ENCODE measurements at regions not wholly inside any gene's neighbourhood (a gene's known extent, or its start where the extent isn't known, plus 50 kb on each side); places are given as distances from the start of the nearest gene placed in this dataset.

DNA sequence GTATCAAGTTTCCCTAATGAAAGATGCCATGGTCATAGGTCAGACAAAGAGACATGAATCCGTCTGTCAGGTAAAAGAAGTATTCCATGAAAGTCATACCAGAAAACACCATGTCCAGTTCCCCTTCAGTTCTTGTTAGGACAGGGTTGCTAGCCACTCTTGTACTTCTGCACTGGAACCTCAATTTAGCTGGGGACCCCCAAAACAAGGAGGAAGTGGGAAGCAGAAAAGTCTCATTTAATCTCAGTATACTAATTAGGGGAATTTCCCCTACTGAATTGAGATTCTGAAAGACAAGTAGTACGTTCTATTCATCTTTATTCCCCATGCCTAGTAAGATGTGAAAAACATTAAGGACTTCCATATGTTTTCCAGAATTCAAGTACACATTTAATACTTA is 1289.9 kb upstream of the B3GALT2 start:
- no peak for DNase-seq (ENCODE audit: low read depth, low spot score)
- ATAC-seq, result no peak
- no peaks in the 10 kb centered on the region for H3K9me2 ChIP-seq (ENCODE audit: insufficient read depth)
- no peaks in the 10 kb centered on the region for H3K36me3 ChIP-seq (ENCODE audit: control insufficient read depth in 1 of 2, insufficient read depth in 2 of 2, low read length in 2 of 2)
- H2AFZ ChIP-seq (ENCODE audit: low read depth, low read length, poor library complexity, severe bottlenecking), result no peak overlapping the region
- no peak overlapping the region for H3K9ac ChIP-seq (ENCODE audit: low read length)
- intact Hi-C loops (cut with micrococcal nuclease), result no loop called here
- H3K9me3 ChIP-seq (ENCODE audit: control insufficient read depth in 1 of 2, insufficient read depth in 1 of 2, low read depth in 1 of 2, low read length in 2 of 2), result no peaks in the 10 kb centered on the region
- no TSS peak for BruUV-seq (replicated peaks)
- no peak overlapping the region for H3K4me3 ChIP-seq (replicated peaks in 1 of 2; ENCODE audit: low read depth in 1 of 2, low read length in 2 of 2)
- ChIA-PET RAD21 (ENCODE audit: low non-redundant PET in 1 of 2, low total read pairs in 2 of 2, uncharacterized antibody in 2 of 2, unreplicated experiment in 2 of 2) (no interaction called here), CTCF (no interaction called here), POLR2A (no interaction called here)
- H4K20me1 ChIP-seq (ENCODE audit: insufficient read depth), result no peaks in the 10 kb centered on the region
- no peaks in the 10 kb centered on the region for H3K79me2 ChIP-seq (ENCODE audit: insufficient read depth, low read length)
- no peaks in the 10 kb centered on the region for H3K27me3 ChIP-seq (ENCODE audit: insufficient read depth, low read length)
- no peak overlapping the region for H3K4me2 ChIP-seq (ENCODE audit: low read length)
- H3K4me1 ChIP-seq (ENCODE audit: control insufficient read depth in 1 of 2, insufficient read depth in 2 of 2, low read length in 2 of 2), result no peaks in the 10 kb centered on the region
- TF ChIP-seq ELF1 (IDR thresholded peaks at IDR 0.05; ENCODE audit: borderline replicate concordance, low read depth), result no peak
- no peak for TF ChIP-seq EGR1 (IDR thresholded peaks at IDR 0.05; ENCODE audit: low read depth)
- TF ChIP-seq ZNF274 (IDR thresholded peaks at IDR 0.05; ENCODE audit: low read depth, low read length), result no peak
- no peak for TF ChIP-seq CEBPB (IDR thresholded peaks at IDR 0.05; ENCODE audit: low read depth)
- TF ChIP-seq EZH2 (IDR thresholded peaks at IDR 0.05), result no peak
- TF ChIP-seq, protein P1, sequence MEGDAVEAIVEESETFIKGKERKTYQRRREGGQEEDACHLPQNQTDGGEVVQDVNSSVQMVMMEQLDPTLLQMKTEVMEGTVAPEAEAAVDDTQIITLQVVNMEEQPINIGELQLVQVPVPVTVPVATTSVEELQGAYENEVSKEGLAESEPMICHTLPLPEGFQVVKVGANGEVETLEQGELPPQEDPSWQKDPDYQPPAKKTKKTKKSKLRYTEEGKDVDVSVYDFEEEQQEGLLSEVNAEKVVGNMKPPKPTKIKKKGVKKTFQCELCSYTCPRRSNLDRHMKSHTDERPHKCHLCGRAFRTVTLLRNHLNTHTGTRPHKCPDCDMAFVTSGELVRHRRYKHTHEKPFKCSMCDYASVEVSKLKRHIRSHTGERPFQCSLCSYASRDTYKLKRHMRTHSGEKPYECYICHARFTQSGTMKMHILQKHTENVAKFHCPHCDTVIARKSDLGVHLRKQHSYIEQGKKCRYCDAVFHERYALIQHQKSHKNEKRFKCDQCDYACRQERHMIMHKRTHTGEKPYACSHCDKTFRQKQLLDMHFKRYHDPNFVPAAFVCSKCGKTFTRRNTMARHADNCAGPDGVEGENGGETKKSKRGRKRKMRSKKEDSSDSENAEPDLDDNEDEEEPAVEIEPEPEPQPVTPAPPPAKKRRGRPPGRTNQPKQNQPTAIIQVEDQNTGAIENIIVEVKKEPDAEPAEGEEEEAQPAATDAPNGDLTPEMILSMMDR (IDR thresholded peaks at IDR 0.05 in 2 of 3, conservative IDR thresholded peaks at IDR 0.05 in 1 of 3; ENCODE audit: borderline replicate concordance in 1 of 3, insufficient read depth in 1 of 3, low read depth in 2 of 3, low read length in 2 of 3), result no peak
- no peak for TF ChIP-seq TCF7L2 (IDR thresholded peaks at IDR 0.05; ENCODE audit: borderline replicate concordance, extremely low read depth, insufficient read depth, insufficient read length)
- TF ChIP-seq, protein P2, sequence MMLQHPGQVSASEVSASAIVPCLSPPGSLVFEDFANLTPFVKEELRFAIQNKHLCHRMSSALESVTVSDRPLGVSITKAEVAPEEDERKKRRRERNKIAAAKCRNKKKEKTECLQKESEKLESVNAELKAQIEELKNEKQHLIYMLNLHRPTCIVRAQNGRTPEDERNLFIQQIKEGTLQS (IDR thresholded peaks at IDR 0.05), result no peak
- TF ChIP-seq, protein P3, sequence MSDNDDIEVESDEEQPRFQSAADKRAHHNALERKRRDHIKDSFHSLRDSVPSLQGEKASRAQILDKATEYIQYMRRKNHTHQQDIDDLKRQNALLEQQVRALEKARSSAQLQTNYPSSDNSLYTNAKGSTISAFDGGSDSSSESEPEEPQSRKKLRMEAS (IDR thresholded peaks at IDR 0.05), result no peak
- TF ChIP-seq EZH2phosphoT487 (IDR thresholded peaks at IDR 0.05; ENCODE audit: borderline replicate concordance), result no peak
- TF ChIP-seq, protein P4, sequence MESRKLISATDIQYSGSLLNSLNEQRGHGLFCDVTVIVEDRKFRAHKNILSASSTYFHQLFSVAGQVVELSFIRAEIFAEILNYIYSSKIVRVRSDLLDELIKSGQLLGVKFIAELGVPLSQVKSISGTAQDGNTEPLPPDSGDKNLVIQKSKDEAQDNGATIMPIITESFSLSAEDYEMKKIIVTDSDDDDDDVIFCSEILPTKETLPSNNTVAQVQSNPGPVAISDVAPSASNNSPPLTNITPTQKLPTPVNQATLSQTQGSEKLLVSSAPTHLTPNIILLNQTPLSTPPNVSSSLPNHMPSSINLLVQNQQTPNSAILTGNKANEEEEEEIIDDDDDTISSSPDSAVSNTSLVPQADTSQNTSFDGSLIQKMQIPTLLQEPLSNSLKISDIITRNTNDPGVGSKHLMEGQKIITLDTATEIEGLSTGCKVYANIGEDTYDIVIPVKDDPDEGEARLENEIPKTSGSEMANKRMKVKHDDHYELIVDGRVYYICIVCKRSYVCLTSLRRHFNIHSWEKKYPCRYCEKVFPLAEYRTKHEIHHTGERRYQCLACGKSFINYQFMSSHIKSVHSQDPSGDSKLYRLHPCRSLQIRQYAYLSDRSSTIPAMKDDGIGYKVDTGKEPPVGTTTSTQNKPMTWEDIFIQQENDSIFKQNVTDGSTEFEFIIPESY (IDR thresholded peaks at IDR 0.05; ENCODE audit: extremely low read depth, insufficient replicate concordance, low read length), result no peak
- no peak for TF ChIP-seq CBX3 (IDR thresholded peaks at IDR 0.05; ENCODE audit: low read depth)
- TF ChIP-seq POLR2A (IDR thresholded peaks at IDR 0.05; ENCODE audit: borderline replicate concordance, extremely low read depth, insufficient read depth, insufficient read length), result no peak
- TF ChIP-seq YY1 (IDR thresholded peaks at IDR 0.05; ENCODE audit: extremely low read depth, insufficient replicate concordance, low read depth, low read length), result no peak
- H3K27ac ChIP-seq (ENCODE audit: low read depth, low read length), result no peak overlapping the region

All from HCT116 (cell line).